PC-9 (cell line): ENCODE measurements at regions not wholly inside any gene's neighbourhood (a gene's known extent, or its start where the extent isn't known, plus 50 kb on each side); places are given as distances from the start of the nearest gene placed in this dataset.

Source experiments
- BruUV-seq: library from RNA; stranded (reverse); fragments of 400-500 nt; replicated peaks from 2 replicates; lab custom pipeline; 2021; lab: Mats Ljungman, UMichigan
- CTCF ChIA-PET: fragments of 300-600 bp; sonication (Branson Sonifier 250); formaldehyde crosslinking; loops from one replicate; lab custom pipeline; 2022; ENCODE audit warnings: antibody characterized with exemption; lab: Charles Lee
- POLR2A ChIA-PET: fragments of 300-600 bp; sonication (Branson Sonifier 250); formaldehyde crosslinking; loops from one replicate; lab custom pipeline; 2022; ENCODE audit warnings: antibody characterized with exemption; ENCODE audit not compliant: unreplicated experiment; lab: Charles Lee
- DNase-seq, 2 experiments: peaks; one replicate each; pipeline versions ENCODE4 v3.0.0 to v3.0.0-alpha.2; 2015 to 2022; ENCODE audit warnings: mixed read lengths in 1 of 2
- H2AFZ ChIP-seq: fragments of 200-600 bp; sonication (generic); 2 replicates; pipeline ENCODE4 v1.8.1; 2017; ENCODE audit warnings: antibody characterized with exemption
- H3F3A ChIP-seq: fragments of 200-600 bp; sonication (generic); 2 replicates; pipeline ENCODE4 v1.8.1; 2017; ENCODE audit warnings: antibody characterized with exemption, mild to moderate bottlenecking, low read depth; ENCODE audit not compliant: insufficient read depth
- H3K27ac ChIP-seq: fragments of 200-600 bp; sonication (generic); 2 replicates; pipeline ENCODE4 v1.6.1; 2016; ENCODE audit warnings: mixed run types
- H3K27me3 ChIP-seq: fragments of 200-600 bp; sonication (generic); 2 replicates; pipeline ENCODE4 v1.6.1; 2016; ENCODE audit warnings: low read depth, mixed run types; ENCODE audit not compliant: insufficient read depth
- H3K36me3 ChIP-seq: fragments of 200-600 bp; sonication (generic); 2 replicates; pipeline ENCODE4 v1.6.1; 2016; ENCODE audit warnings: low read depth, mixed run types
- H3K4me1 ChIP-seq: fragments of 200-600 bp; sonication (generic); replicated peaks from 2 replicates; pipeline ENCODE4 v1.6.1; 2016; ENCODE audit warnings: mixed run types; ENCODE audit not compliant: insufficient read depth
- H3K4me2 ChIP-seq: fragments of 200-600 bp; sonication (generic); 2 replicates; pipeline ENCODE4 v1.6.1; 2017; ENCODE audit warnings: mixed run types
- H3K4me3 ChIP-seq: fragments of 200-600 bp; sonication (generic); 2 replicates; pipeline ENCODE4 v1.6.1; 2016; ENCODE audit warnings: mixed run types
- H3K79me2 ChIP-seq: fragments of 200-600 bp; sonication (generic); 2 replicates; pipeline ENCODE4 v1.6.1; 2017; ENCODE audit warnings: low read depth, mixed run types
- H3K9me2 ChIP-seq: fragments of 200-600 bp; sonication (generic); 2 replicates; pipeline ENCODE4 v1.8.1; 2017; ENCODE audit warnings: mild to moderate bottlenecking; ENCODE audit not compliant: insufficient read depth
- H3K9me3 ChIP-seq: fragments of 200-600 bp; sonication (generic); 2 replicates; pipeline ENCODE4 v1.8.1; 2016; ENCODE audit warnings: low read depth; ENCODE audit not compliant: insufficient read depth
- H4K20me1 ChIP-seq: fragments of 200-600 bp; sonication (generic); 2 replicates; pipeline ENCODE4 v1.8.1; 2017; ENCODE audit not compliant: insufficient read depth
- CTCF ChIP-seq: fragments of 200-600 bp; sonication (generic); conservative IDR thresholded peaks from 2 replicates; pipeline ENCODE4 v1.6.1; 2017; ENCODE audit warnings: mixed run types, antibody characterized with exemption, mild to moderate bottlenecking, moderate library complexity
- EZH2 ChIP-seq: fragments of 200-600 bp; sonication (generic); IDR thresholded peaks from 2 replicates; pipeline ENCODE4 v1.8.0; 2017; ENCODE audit warnings: antibody characterized with exemption, low read depth
- intact Hi-C: fragments of 100-400 bp; cut with micrococcal nuclease; formaldehyde crosslinking; loops from one replicate; pipeline ENCODE4 v1.10.0; 2022; ENCODE audit not compliant: unreplicated experiment

GRCh38 chr2:239743206-239743605 is 281.9 kb downstream of the NDUFA10 start:
- H3K27me3 ChIP-seq = peaks cover 98% of the 10 kb centered on the region
- H2AFZ ChIP-seq = no peak overlapping the region
- no peak for TF ChIP-seq CTCF
- BruUV-seq = no TSS peak
- POLR2A ChIA-PET = no interaction called here
- 0 out of 2 replicates have a peak, but pooled peaks cover 4% of the 10 kb centered on the region for H4K20me1 ChIP-seq
- no peak overlapping the region for H3K27ac ChIP-seq
- intact Hi-C loops = no loop called here
- H3K36me3 ChIP-seq = no peaks in the 10 kb centered on the region
- H3K79me2 ChIP-seq = no peaks in the 10 kb centered on the region
- H3K4me3 ChIP-seq = no peak overlapping the region
- H3F3A ChIP-seq = no peaks in the 10 kb centered on the region; the same call in 1 of the 2 replicates
- H3K9me2 ChIP-seq = no peaks in the 10 kb centered on the region
- no peak for DNase-seq
- CTCF ChIA-PET = no interaction called here
- H3K9me3 ChIP-seq = no peaks in the 10 kb centered on the region
- no peak overlapping the region for H3K4me2 ChIP-seq
- no peaks in the 10 kb centered on the region for H3K4me1 ChIP-seq

GRCh38 chr2:239742377-239742776 is 282.8 kb downstream of the NDUFA10 start:
- no peak for TF ChIP-seq EZH2
- no peak for TF ChIP-seq CTCF
- Histone ChIP-seq H2AFZ (no peak overlapping the region), H3K4me2 (no peak overlapping the region), H3K79me2 (no peaks in the 10 kb centered on the region), H3K4me3 (no peak overlapping the region), H4K20me1 (0 out of 2 replicates have a peak, but pooled peaks cover 4% of the 10 kb centered on the region), H3K9me3 (no peaks in the 10 kb centered on the region), H3F3A (no peaks in the 10 kb centered on the region; the same call in 1 of the 2 replicates), H3K9me2 (no peaks in the 10 kb centered on the region), H3K27ac (no peak overlapping the region), H3K27me3 (peaks cover 90% of the 10 kb centered on the region), H3K36me3 (no peaks in the 10 kb centered on the region), H3K4me1 (no peaks in the 10 kb centered on the region)
- no peak for DNase-seq
- BruUV-seq = no TSS peak
- intact Hi-C loops = no loop called here
- CTCF ChIA-PET = no interaction called here
- POLR2A ChIA-PET = no interaction called here

GRCh38 chr2:239739206-239739605 is 285.9 kb downstream of the NDUFA10 start:
- Histone ChIP-seq H3K4me3 (no peak overlapping the region), H3K79me2 (no peaks in the 10 kb centered on the region), H3F3A (no peaks in the 10 kb centered on the region; the same call in 1 of the 2 replicates), H3K4me2 (no peak overlapping the region), H3K9me2 (no peaks in the 10 kb centered on the region), H3K27me3 (peaks cover 83% of the 10 kb centered on the region), H3K9me3 (no peaks in the 10 kb centered on the region), H3K36me3 (no peaks in the 10 kb centered on the region), H3K4me1 (no peaks in the 10 kb centered on the region), H2AFZ (no peak overlapping the region), H3K27ac (no peak overlapping the region), H4K20me1 (0 out of 2 replicates have a peak, but pooled peaks cover 4% of the 10 kb centered on the region)
- BruUV-seq = no TSS peak
- CTCF ChIA-PET = no interaction called here
- TF ChIP-seq EZH2 (no peak), CTCF (no peak)
- DNase-seq = no peak
- POLR2A ChIA-PET = no interaction called here
- intact Hi-C loops = no loop called here
